ENCODE measurements at regions not wholly inside any gene's neighbourhood (a gene's known extent, or its start where the extent isn't known, plus 50 kb on each side); places are given as distances from the start of the nearest gene placed in this dataset.
"Not testable (repeated sequence)": the region's sequence is repeated elsewhere in the genome, so short reads cannot be mapped to it uniquely, and the experiment has no call there.

GRCh38 chr7:65216469-65216868 lies 157.2 kb upstream of the ZNF92 start:
- TF ChIP-seq CTCF (IDR thresholded peaks at IDR 0.05) (peak; percentile 22 to 54 (median 30)), EP300 (IDR thresholded peaks at IDR 0.05) (no peak)

DNA sequence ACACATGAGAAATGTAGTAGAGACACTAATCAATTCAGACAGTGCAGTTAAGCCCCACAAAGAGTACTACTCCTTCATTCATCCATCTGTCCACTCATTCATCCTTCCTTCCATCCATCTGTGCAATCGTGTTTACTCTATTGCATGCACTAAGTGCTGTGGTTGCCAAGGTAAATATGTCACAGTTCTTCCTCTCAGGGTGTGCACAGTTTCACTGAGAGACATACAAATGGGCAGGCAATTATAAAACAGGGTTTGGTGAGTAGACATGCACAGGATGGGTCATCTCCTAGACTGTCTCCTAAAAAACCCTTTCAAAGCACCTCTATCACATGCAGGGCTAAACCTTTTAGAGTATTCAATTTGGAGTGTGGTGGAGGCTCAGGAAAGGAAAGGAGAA lies 160.4 kb upstream of the ZNF92 start:
- not testable (repeated sequence) for H3K27ac ChIP-seq; H3K27me3 ChIP-seq; H3K4me1 ChIP-seq; DNase-seq (ENCODE audit: low spot score in 2 of 2); H3K4me3 ChIP-seq; H3K36me3 ChIP-seq; H3K9me3 ChIP-seq
- WGBS, 2 donors, result 33 to 47% methylated on average over 1 of the region's 1 CpG

More at GRCh38 chr7:65216469-65216868, 157.2 kb upstream of the ZNF92 start:
- DNase-seq (ENCODE audit: low spot score in 2 of 2), result peak in 1 of 2 donors; percentile 15
- H3K4me1 ChIP-seq, result no peaks in the 10 kb centered on the region
- no peak overlapping the region for H3K27ac ChIP-seq
- no peaks in the 10 kb centered on the region for H3K36me3 ChIP-seq
- H3K4me3 ChIP-seq, result no peak overlapping the region
- no peaks in the 10 kb centered on the region for H3K9me3 ChIP-seq
- H3K27me3 ChIP-seq, result no peaks in the 10 kb centered on the region
- 14 to 19% methylated on average over 8 of the region's 8 CpGs for WGBS, 2 donors

GRCh38 chr7:65199221-65199620 lies 174.4 kb upstream of the ZNF92 start:
- WGBS, 2 donors, result 86 to 88% methylated on average over 1 of the region's 1 CpG
- not testable (repeated sequence) for H3K9me3 ChIP-seq

DNA sequence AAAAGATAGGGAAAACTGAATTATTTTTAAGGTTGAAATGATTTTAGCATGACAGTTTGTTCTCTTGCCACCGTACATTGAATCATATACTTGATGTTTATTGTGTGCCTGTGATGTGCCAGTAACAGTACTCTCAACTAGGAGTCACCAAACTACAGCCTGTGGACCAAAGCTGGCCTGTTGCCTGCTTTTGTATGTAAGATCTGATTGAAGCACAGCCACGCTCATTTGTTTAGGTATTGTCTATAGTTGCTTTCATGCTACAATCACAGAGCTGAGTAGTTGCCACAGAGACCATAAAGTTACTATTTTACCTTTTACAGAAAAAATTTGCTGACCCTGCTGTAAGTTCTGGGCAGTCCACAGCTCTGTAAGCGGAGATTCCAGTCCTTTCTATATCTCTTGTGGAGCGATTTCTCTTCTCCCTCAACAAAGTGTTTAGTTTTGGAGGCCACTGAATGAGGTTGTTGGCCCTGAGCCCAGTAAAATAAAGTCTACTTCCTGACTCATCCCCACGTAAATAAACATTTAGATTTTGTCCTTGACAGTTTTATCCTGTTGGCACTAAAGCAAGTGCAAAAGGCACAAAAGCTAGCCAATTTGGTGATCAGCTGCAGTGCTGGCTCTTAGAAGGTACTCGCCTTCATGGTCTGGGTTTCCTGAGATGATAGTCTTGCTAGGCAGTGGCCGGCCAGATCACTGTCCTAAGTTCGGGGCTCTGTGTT lies 180.2 kb upstream of the ZNF92 start:
- 49 to 66% methylated on average over 2 to 4 of the region's 8 CpGs for WGBS, 2 donors
- DNase-seq (ENCODE audit: low spot score in 2 of 2); H3K9me3 ChIP-seq; H3K4me1 ChIP-seq; H3K36me3 ChIP-seq; H3K27ac ChIP-seq; H3K27me3 ChIP-seq; H3K4me3 ChIP-seq: not testable (repeated sequence)

More at GRCh38 chr7:65199221-65199620, 174.4 kb upstream of the ZNF92 start:
- not testable (repeated sequence) for H3K27me3 ChIP-seq; H3K27ac ChIP-seq; H3K36me3 ChIP-seq; H3K4me1 ChIP-seq; DNase-seq (ENCODE audit: low spot score in 2 of 2); H3K4me3 ChIP-seq

- 61 to 65% methylated on average over 4 to 5 of the region's 5 CpGs for WGBS, 2 donors
- not testable (repeated sequence) for DNase-seq (ENCODE audit: low spot score in 2 of 2); H3K4me1 ChIP-seq
Measured at GRCh38 chr7:65177041-65177440, 170.6 kb upstream of the ERV3-1 start.

GRCh38 chr7:65150105-65150504 lies 143.6 kb upstream of the ERV3-1 start:
- WGBS, 2 donors, result no CpG with 5 or more reads among the region's 3 CpGs
- not testable (repeated sequence) for H3K27ac ChIP-seq; H3K9me3 ChIP-seq; H3K4me1 ChIP-seq; H3K27me3 ChIP-seq; H3K36me3 ChIP-seq; DNase-seq (ENCODE audit: low spot score in 2 of 2); H3K4me3 ChIP-seq

More at GRCh38 chr7:65177041-65177440, 170.6 kb upstream of the ERV3-1 start:
- not testable (repeated sequence) for H3K27me3 ChIP-seq, H3K27ac ChIP-seq, H3K4me3 ChIP-seq, H3K36me3 ChIP-seq, H3K9me3 ChIP-seq

GRCh38 chr7:65146118-65146914 lies 139.8 kb upstream of the ERV3-1 start:
- DNase-seq (ENCODE audit: low spot score in 2 of 2); H3K27ac ChIP-seq; H3K4me1 ChIP-seq; H3K36me3 ChIP-seq; H3K27me3 ChIP-seq; H3K9me3 ChIP-seq; H3K4me3 ChIP-seq: not testable (repeated sequence)
- WGBS, 2 donors, result 87 to 92% methylated on average over 2 of the region's 2 CpGs

GRCh38 chr7:65145710-65146109 lies 139.2 kb upstream of the ERV3-1 start:
- not testable (repeated sequence) for H3K4me1 ChIP-seq; H3K27ac ChIP-seq; H3K4me3 ChIP-seq; H3K27me3 ChIP-seq; H3K9me3 ChIP-seq; H3K36me3 ChIP-seq; DNase-seq (ENCODE audit: low spot score in 2 of 2)

- not testable (repeated sequence) for DNase-seq (ENCODE audit: low spot score in 2 of 2); H3K4me3 ChIP-seq; H3K27ac ChIP-seq; H3K9me3 ChIP-seq; H3K27me3 ChIP-seq; H3K36me3 ChIP-seq; H3K4me1 ChIP-seq
- 0 to 83% methylated on average over 1 of the region's 1 CpG for WGBS, 2 donors
Measured at GRCh38 chr7:65145008-65145407, 138.5 kb upstream of the ERV3-1 start.

- 94% methylated on average over 2 of the region's 2 CpGs for WGBS, 2 donors
Measured at GRCh38 chr7:65144557-65144956, 138.1 kb upstream of the ERV3-1 start.

GRCh38 chr7:65144119-65144518 lies 137.6 kb upstream of the ERV3-1 start:
- not testable (repeated sequence) for DNase-seq (ENCODE audit: low spot score in 2 of 2); H3K27me3 ChIP-seq; H3K4me3 ChIP-seq; H3K9me3 ChIP-seq; H3K27ac ChIP-seq; H3K4me1 ChIP-seq; H3K36me3 ChIP-seq
- WGBS, 2 donors, result 50 to 62% methylated on average over 2 of the region's 2 CpGs

More at GRCh38 chr7:65144557-65144956, 138.1 kb upstream of the ERV3-1 start:
- DNase-seq (ENCODE audit: low spot score in 2 of 2); H3K27me3 ChIP-seq; H3K4me1 ChIP-seq; H3K4me3 ChIP-seq; H3K27ac ChIP-seq; H3K9me3 ChIP-seq; H3K36me3 ChIP-seq: not testable (repeated sequence)

DNA sequence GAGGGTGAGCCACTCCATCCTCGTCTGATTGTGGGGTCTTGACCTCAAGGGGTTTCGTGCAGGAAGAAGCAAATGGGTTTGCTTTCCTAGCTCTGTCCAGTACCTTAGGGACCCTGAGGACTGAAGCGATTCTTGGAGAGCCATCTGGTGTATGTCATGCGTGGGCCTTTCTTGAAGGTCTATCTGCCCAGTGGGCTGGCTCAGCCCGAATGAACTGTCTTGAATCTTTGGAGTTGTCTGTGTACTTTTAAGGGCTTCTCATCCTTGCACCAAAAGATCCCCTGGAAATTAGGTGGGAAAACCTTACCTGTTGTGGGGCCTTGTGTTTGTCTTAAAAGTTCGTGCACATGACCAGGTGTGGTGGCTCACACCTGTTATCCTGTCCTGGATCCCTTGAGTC lies 135.4 kb upstream of the ERV3-1 start:
- not testable (repeated sequence) for DNase-seq (ENCODE audit: low spot score in 2 of 2); H3K9me3 ChIP-seq; H3K27me3 ChIP-seq; H3K27ac ChIP-seq; H3K4me3 ChIP-seq; H3K36me3 ChIP-seq; H3K4me1 ChIP-seq
- WGBS, 2 donors, result 60 to 83% methylated on average over 1 to 3 of the region's 6 CpGs

Measured in tibial nerve (tissue), 4 donors.